NOMO-1 (cell line): ENCODE measurements at regions not wholly inside any gene's neighbourhood (a gene's known extent, or its start where the extent isn't known, plus 50 kb on each side); places are given as distances from the start of the nearest gene placed in this dataset.

Experiments used
- DNase-seq, 2 experiments: peaks; one replicate each; lab custom pipeline; 2025; ENCODE audit not compliant: unreplicated experiment in 2 of 2; lab: John Stamatoyannopoulos, UW

GRCh38 chr14:83309211-83309610, 1775.6 kb upstream of the SEL1L start:
- DNase-seq = no peak

GRCh38 chr14:83309833-83310232, 1776.2 kb upstream of the SEL1L start:
- no peak for DNase-seq

GRCh38 chr14:83312511-83312910, 1778.9 kb upstream of the SEL1L start:
- DNase-seq = no peak

- DNase-seq = no peak
Measured at GRCh38 chr14:83314764-83315163, 1781.1 kb upstream of the SEL1L start.

- DNase-seq = peak in 1 of 2 experiments; percentile 15
Measured at GRCh38 chr14:83316356-83316755, 1782.7 kb upstream of the SEL1L start.

GRCh38 chr14:83320837-83321236, 1787.2 kb upstream of the SEL1L start:
- no peak for DNase-seq

- no peak for DNase-seq
Measured at GRCh38 chr14:83331513-83331912, 1797.9 kb upstream of the SEL1L start.

- DNase-seq = no peak
Measured at GRCh38 chr14:83342590-83342989, 1808.9 kb upstream of the SEL1L start.

- no peak for DNase-seq
Measured at GRCh38 chr14:83347874-83348273, 1814.2 kb upstream of the SEL1L start.

- DNase-seq = peak in 1 of 2 experiments; percentile 21
Measured at GRCh38 chr14:83355609-83356008, 1822.0 kb upstream of the SEL1L start.

GRCh38 chr14:83356080-83356479, 1822.4 kb upstream of the SEL1L start:
- peak; percentile 25 to 84 for DNase-seq

GRCh38 chr14:83372271-83372670, 1838.6 kb upstream of the SEL1L start:
- DNase-seq = peak in 1 of 2 experiments; percentile 48

GRCh38 chr14:83379436-83379835, 1845.8 kb upstream of the SEL1L start:
- DNase-seq = no peak

GRCh38 chr14:83384253-83384652, 1850.6 kb upstream of the SEL1L start:
- DNase-seq = peak in 1 of 2 experiments; percentile 19

GRCh38 chr14:83395321-83395720, 1861.7 kb upstream of the SEL1L start:
- no peak for DNase-seq

- no peak for DNase-seq
Measured at GRCh38 chr14:83416476-83416875, 1882.8 kb upstream of the SEL1L start.

- DNase-seq = no peak
Measured at GRCh38 chr14:83419420-83419819, 1885.8 kb upstream of the SEL1L start.

GRCh38 chr14:83421711-83422110, 1888.1 kb upstream of the SEL1L start:
- DNase-seq = no peak

- DNase-seq = no peak
Measured at GRCh38 chr14:83425138-83425537, 1891.5 kb upstream of the SEL1L start.

- no peak for DNase-seq
Measured at GRCh38 chr14:83425706-83426105, 1892.1 kb upstream of the SEL1L start.

GRCh38 chr14:83433618-83434017, 1900.0 kb upstream of the SEL1L start:
- no peak for DNase-seq

GRCh38 chr14:83441801-83442200, 1908.1 kb upstream of the SEL1L start:
- DNase-seq = no peak

GRCh38 chr14:83455561-83455960, 1921.9 kb upstream of the SEL1L start:
- no peak for DNase-seq

GRCh38 chr14:83461521-83461920, 1927.9 kb upstream of the SEL1L start:
- DNase-seq = no peak
